Liver (tissue), 3 donors: ENCODE measurements at regions not wholly inside any gene's neighbourhood (a gene's known extent, or its start where the extent isn't known, plus 50 kb on each side); places are given as distances from the start of the nearest gene placed in this dataset.

Source experiments
- ATF3 ChIP-seq: IDR thresholded peaks from 2 replicates; pipeline ENCODE4 v1.6.1; 2016; ENCODE audit warnings: antibody characterized with exemption
- CTCF ChIP-seq: fragments of 150-350 bp; IDR thresholded peaks from 2 replicates; pipeline ENCODE4 v1.5.1; 2017; ENCODE audit warnings: improper control_type of control experiment, low read depth, low read length; ENCODE audit not compliant: missing input control
- JUND ChIP-seq, 2 donors: IDR thresholded peaks; 2 replicates each; pipeline ENCODE4 v1.6.1; 2016; ENCODE audit warnings: antibody characterized with exemption in 2 of 2
- RAD21 ChIP-seq, 2 donors: IDR thresholded peaks; 2 replicates each; pipeline ENCODE4 v1.6.1; 2016; ENCODE audit warnings: antibody characterized with exemption in 2 of 2, mild to moderate bottlenecking in 2 of 2
- REST ChIP-seq: IDR thresholded peaks from 2 replicates; pipeline ENCODE4 v1.6.1; 2016; ENCODE audit warnings: antibody characterized with exemption, mild to moderate bottlenecking
- RXRA ChIP-seq, 2 donors: IDR thresholded peaks; 2 replicates each; pipeline ENCODE4 v1.6.1; 2017 to 2018; ENCODE audit warnings: antibody characterized with exemption in 2 of 2, mild to moderate bottlenecking in 1 of 2
- SP1 ChIP-seq: IDR thresholded peaks from 2 replicates; pipeline ENCODE4 v1.6.1; 2018; ENCODE audit warnings: antibody characterized with exemption, mild to moderate bottlenecking
- TAF1 ChIP-seq: conservative IDR thresholded peaks from 2 replicates; pipeline ENCODE4 v1.6.1; 2016; ENCODE audit warnings: antibody characterized with exemption, mild to moderate bottlenecking
- YY1 ChIP-seq: IDR thresholded peaks from 2 replicates; pipeline ENCODE4 v1.6.1; 2016; ENCODE audit warnings: antibody characterized with exemption, mild to moderate bottlenecking
- ZBTB33 ChIP-seq: IDR thresholded peaks from 2 replicates; pipeline ENCODE4 v1.6.1; 2016; ENCODE audit warnings: antibody characterized with exemption
- donor health status: healthy.
- donor health status: healthy.

- no peak for TF ChIP-seq TAF1
- TF ChIP-seq CTCF, result no peak
- no peak for TF ChIP-seq ATF3
- TF ChIP-seq RAD21 (IDR thresholded peaks at IDR 0.05), result no peak
- no peak for TF ChIP-seq REST
- TF ChIP-seq YY1, result no peak
- TF ChIP-seq JUND (IDR thresholded peaks at IDR 0.05), result no peak
- no peak for TF ChIP-seq SP1
- TF ChIP-seq ZBTB33, result no peak
- no peak for TF ChIP-seq RXRA (IDR thresholded peaks at IDR 0.05)
These were observed 274.5 kb upstream of the LRIG3 start for GRCh38 chr12:59194794-59195193.
